GM10266 (cell line): ENCODE measurements at regions not wholly inside any gene's neighbourhood (a gene's known extent, or its start where the extent isn't known, plus 50 kb on each side); places are given as distances from the start of the nearest gene placed in this dataset.

Source experiments
- DNase-seq: peaks from one replicate; pipeline ENCODE4 v3.0.0; 2012; ENCODE audit errors: extremely low spot score
- TF ChIP-seq, protein P1 (sequence below): IDR thresholded peaks from 2 replicates; pipeline ENCODE4 v1.5.1; 2012; ENCODE audit warnings: mild to moderate bottlenecking, low read depth; ENCODE audit not compliant: control insufficient read depth, insufficient read depth; ENCODE audit errors: missing control alignments

DNA sequence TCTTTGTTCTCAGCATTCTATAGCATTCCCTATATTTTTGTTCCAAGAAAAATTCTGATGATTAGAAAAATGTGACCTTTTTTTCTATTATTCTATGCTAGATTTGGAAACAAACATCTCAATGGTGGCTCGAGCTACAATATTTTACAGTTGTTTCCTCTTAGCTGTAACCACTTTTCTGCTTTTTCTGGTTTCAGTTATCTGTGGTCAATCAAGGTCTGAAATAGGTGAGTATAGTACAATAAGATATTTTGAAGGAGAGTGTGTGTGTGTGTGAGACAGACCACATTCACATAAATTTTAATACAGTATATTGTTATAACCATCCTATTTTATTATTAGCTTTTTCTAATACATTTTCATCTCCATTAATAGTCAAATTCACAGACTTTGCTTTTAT, 564.5 kb upstream of the GHITM start:
- DNase-seq = no peak
- TF ChIP-seq, protein P1, sequence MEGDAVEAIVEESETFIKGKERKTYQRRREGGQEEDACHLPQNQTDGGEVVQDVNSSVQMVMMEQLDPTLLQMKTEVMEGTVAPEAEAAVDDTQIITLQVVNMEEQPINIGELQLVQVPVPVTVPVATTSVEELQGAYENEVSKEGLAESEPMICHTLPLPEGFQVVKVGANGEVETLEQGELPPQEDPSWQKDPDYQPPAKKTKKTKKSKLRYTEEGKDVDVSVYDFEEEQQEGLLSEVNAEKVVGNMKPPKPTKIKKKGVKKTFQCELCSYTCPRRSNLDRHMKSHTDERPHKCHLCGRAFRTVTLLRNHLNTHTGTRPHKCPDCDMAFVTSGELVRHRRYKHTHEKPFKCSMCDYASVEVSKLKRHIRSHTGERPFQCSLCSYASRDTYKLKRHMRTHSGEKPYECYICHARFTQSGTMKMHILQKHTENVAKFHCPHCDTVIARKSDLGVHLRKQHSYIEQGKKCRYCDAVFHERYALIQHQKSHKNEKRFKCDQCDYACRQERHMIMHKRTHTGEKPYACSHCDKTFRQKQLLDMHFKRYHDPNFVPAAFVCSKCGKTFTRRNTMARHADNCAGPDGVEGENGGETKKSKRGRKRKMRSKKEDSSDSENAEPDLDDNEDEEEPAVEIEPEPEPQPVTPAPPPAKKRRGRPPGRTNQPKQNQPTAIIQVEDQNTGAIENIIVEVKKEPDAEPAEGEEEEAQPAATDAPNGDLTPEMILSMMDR = no peak

DNA sequence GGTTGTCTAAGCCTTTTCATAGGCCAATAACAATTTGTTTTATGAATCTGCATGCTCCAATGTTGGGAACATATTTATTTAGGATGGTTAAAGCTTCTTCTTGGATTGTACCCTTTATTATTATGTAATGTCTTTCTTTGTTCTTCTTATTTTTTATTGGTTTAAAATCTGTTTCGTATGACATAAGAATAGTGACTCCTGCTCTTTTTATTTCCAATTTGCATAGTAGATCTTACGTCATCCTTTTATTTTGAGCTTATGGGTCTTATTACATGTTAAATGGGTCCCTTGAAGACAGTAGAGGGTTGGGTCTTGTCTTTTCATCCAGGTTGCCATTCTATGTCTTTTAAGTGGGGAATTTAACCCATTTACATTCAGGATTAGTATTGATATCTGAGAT, 561.9 kb upstream of the GHITM start:
- no peak for DNase-seq
- TF ChIP-seq, protein P1 = no peak

DNA sequence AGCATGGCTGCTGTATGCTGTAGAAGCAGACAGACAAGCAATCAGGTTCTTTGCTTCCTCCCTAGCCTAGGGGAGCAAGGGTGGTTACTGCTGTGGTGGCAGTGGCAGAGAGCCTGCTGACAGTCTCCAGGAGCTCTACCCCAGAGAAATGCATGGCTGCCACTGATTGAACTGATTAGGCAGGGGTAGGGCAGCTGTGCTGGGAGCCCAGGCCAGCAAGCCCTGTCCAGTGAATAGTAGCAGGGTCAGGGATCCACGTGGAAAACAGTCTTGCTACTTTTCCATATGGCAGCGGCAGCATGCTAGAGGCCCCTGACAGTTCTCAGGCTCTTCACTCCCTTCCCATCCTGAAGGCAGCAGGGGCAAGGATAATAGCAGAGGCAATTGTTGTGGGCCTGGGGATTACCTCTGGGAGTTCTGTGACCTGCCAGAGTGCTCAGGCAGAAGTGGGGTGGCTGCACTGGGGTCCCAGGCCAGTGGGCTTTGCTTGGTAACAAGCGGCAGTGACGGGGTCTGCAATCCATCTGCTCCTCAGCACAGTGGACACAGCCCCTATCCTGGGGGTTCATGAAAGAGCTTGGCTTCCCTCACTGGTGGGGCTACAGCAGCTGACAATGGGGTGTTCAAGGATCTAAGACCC, 558.8 kb upstream of the GHITM start:
- TF ChIP-seq, protein P1 = no peak
- no peak for DNase-seq

DNA sequence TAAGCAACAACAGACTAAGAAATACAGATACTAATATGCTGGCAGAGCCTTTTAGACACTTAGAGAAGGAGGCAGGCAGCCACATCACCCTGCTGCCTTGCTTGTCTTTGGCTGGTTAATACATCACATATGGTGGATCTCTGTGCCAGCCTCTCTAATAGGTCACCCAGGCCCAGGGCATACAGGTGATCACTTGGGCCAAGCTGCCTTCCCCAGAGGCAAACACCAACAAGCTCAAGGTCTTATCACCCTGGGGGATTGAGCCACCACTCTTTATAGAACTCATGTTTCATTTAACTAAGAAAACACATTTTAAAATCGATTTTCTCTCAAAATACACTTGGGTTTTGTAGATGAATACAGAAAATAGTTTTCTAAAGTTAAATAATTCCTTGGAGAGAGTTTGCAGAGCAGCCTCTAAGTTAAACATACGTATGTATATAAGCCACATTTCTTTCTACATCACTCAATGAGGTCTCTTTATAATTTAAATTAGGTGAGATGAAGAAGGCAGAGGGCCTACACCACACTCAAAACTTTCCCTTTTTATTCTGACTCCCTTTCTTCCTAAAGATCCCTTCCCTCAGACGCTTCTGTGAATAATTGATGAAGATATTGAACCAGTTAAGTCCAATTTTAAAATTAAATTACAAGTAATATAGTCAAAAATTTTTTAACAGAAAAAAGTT, 556.8 kb upstream of the GHITM start:
- TF ChIP-seq, protein P1 = no peak

DNA sequence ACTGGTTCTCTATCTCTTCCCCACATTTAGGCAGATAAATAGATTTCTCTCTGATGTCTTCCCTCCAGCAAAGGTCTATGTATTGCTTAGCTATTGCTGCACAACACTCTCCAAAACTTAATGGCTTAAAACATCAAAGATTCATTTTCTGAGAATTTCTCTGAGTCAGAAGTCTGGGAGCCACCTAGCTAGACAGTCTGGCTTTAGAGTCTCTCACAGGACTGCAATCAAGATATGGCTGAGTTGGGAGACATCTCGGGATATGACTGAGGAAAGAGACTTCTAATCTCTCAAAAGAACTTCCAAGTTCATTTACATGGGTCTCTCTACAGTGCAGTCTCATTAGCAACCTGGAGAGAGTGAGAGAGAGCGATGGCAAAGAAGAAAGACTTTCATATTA, 553.6 kb upstream of the GHITM start:
- TF ChIP-seq, protein P1 = no peak
- no peak for DNase-seq

More for the DNA sequence above, 556.8 kb upstream of the GHITM start:
- DNase-seq = no peak

DNA sequence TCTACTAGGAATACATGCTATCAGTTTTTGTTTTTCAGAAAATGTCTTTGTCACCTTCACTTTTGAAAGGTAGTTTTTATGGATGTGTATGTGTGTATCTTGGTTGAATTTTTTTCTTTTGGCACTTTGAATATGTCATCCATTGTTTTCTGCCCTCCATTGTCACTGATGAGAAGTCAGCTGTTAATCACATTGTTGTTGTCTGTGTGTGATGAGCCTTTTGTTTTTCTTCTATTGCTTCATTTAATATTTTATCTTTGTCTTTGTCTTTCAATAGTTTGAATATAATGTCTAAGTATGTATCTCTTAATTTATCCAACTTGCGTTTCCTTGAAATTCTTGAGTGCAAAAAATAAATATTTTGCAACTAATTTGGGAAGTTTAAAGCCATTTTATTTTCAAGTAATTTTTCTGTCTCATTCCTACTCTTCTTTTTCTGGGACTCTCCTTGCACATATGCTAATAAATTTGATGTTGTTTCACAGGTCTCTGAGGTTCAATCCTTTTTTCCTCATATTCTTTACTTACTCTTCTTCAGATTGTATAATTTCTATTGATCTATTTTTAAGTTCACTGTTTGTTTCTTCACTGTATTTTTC, 546.9 kb upstream of the GHITM start:
- TF ChIP-seq, protein P1 = no peak
- DNase-seq = no peak

DNA sequence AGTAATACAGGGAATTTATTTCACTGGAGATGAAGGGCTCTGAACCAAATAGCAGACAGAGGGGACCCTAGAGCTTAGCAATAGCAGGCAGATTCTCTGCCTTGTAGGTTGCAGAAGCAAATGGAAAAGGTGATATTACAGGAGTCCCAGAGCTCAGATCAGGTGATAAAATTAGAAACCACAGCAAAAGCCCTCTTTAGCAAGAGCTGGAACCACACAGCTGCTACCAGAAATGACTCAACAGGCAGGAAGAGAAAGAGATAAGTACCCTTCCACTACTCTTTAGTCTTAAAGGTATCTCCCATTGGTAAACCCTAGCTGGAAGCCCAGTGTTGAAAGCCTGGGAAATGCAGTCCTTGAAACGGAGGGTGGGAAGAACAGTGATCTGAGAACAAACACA, 535.6 kb upstream of the GHITM start:
- DNase-seq = peak; percentile 44

More for the DNA sequence above, 535.6 kb upstream of the GHITM start:
- TF ChIP-seq, protein P1 = no peak
